ENCODE measurements at regions not wholly inside any gene's neighbourhood (a gene's known extent, or its start where the extent isn't known, plus 50 kb on each side); places are given as distances from the start of the nearest gene placed in this dataset.

DNA sequence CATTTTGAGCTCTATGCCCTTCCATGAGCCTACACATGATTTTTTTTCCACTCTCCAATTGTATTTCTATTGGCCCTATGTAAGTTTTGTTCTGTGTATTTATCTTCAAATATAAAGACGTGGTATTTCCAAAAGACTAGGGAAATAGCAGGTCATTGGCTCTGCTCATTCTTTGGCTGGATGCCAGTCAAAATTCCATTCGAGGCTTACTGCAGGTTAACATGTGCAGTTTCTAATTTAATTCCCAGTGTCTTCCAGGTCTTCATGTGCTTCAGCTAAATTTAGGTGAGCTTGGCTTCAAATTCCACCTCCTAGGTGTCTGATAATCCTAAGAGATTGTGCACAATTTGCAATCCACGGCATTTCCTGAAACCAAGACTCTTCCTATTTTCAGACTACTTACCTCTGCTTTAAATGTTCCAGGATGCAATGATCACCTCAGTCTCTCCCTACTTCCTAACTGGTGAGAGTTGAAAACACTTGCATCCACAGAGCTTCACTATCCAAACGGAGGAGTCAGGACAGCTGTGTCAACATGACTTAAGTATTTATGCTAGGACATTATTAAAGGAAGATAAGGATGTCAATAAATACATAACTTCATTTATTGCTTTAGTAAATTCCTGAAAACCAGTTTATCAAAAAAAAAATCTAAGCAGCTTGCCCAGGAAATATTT, 236.1 kb downstream of the COL12A1 start:
- H3K36me3 ChIP-seq (ENCODE audit: control insufficient read depth, insufficient read depth, low read length) = no peaks in the 10 kb centered on the region
- ATAC-seq (no peak), DNase-seq (ENCODE audit: extremely low read depth in 1 of 4, low spot score in 3 of 4) (no peak), FAIRE-seq (no peak)
- TF ChIP-seq KAT2B (IDR thresholded peaks at IDR 0.05; ENCODE audit: low read depth, low read length) (no peak), ILF3 (IDR thresholded peaks at IDR 0.05; ENCODE audit: borderline replicate concordance) (no peak), NFIX (CRISPR knock-in tag; IDR thresholded peaks at IDR 0.05; ENCODE audit: low read depth) (no peak), LARP7 (IDR thresholded peaks at IDR 0.05) (no peak), GATAD2A (IDR thresholded peaks at IDR 0.05) (no peak), KLF6 (CRISPR knock-in tag; IDR thresholded peaks at IDR 0.05; ENCODE audit: borderline replicate concordance) (no peak), EWSR1 (IDR thresholded peaks at IDR 0.05; ENCODE audit: borderline replicate concordance, low read depth, partially characterized antibody) (no peak)
- TF ChIP-seq, protein P1, sequence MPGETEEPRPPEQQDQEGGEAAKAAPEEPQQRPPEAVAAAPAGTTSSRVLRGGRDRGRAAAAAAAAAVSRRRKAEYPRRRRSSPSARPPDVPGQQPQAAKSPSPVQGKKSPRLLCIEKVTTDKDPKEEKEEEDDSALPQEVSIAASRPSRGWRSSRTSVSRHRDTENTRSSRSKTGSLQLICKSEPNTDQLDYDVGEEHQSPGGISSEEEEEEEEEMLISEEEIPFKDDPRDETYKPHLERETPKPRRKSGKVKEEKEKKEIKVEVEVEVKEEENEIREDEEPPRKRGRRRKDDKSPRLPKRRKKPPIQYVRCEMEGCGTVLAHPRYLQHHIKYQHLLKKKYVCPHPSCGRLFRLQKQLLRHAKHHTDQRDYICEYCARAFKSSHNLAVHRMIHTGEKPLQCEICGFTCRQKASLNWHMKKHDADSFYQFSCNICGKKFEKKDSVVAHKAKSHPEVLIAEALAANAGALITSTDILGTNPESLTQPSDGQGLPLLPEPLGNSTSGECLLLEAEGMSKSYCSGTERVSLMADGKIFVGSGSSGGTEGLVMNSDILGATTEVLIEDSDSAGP (CRISPR knock-in tag; IDR thresholded peaks at IDR 0.05) = no peak
- TF ChIP-seq, protein P2, sequence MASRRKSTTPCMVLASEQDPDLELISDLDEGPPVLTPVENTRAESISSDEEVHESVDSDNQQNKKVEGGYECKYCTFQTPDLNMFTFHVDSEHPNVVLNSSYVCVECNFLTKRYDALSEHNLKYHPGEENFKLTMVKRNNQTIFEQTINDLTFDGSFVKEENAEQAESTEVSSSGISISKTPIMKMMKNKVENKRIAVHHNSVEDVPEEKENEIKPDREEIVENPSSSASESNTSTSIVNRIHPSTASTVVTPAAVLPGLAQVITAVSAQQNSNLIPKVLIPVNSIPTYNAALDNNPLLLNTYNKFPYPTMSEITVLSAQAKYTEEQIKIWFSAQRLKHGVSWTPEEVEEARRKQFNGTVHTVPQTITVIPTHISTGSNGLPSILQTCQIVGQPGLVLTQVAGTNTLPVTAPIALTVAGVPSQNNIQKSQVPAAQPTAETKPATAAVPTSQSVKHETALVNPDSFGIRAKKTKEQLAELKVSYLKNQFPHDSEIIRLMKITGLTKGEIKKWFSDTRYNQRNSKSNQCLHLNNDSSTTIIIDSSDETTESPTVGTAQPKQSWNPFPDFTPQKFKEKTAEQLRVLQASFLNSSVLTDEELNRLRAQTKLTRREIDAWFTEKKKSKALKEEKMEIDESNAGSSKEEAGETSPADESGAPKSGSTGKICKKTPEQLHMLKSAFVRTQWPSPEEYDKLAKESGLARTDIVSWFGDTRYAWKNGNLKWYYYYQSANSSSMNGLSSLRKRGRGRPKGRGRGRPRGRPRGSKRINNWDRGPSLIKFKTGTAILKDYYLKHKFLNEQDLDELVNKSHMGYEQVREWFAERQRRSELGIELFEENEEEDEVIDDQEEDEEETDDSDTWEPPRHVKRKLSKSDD (conservative IDR thresholded peaks at IDR 0.05; ENCODE audit: low read length) = no peak
- H3K9ac ChIP-seq (ENCODE audit: insufficient read depth in 1 of 2, low read depth in 2 of 2, low read length in 2 of 2) = no peak overlapping the region
- POLR2A ChIA-PET = no interaction called here
- H3K9me3 ChIP-seq (replicated peaks; ENCODE audit: control insufficient read depth, insufficient read depth, low read depth, low read length) = no peaks in the 10 kb centered on the region
- in situ Hi-C loops (cut with MboI) = no loop called here
- no peaks in the 10 kb centered on the region for H3K27me3 ChIP-seq (ENCODE audit: control insufficient read depth in 2 of 2, insufficient read depth in 2 of 2, low read length in 2 of 2)
- no peaks in the 10 kb centered on the region for H3K9me1 ChIP-seq (ENCODE audit: control insufficient read depth, insufficient read depth, low read length)
- no peak overlapping the region for H2AFZ ChIP-seq (ENCODE audit: low read depth, low read length)
- WGBS (ENCODE audit: insufficient coverage, low coverage, missing lambda C conversion rate) = 0% methylated on average over 4 of the region's 4 CpGs
- no peak overlapping the region for H3K4me3 ChIP-seq
- H3K4me1 ChIP-seq (replicated peaks in 1 of 2; ENCODE audit: control insufficient read depth in 2 of 2, insufficient read depth in 2 of 2, low read length in 2 of 2) = no peaks in the 10 kb centered on the region
- H4K20me1 ChIP-seq (replicated peaks; ENCODE audit: control insufficient read depth, insufficient read depth, low read length) = no peaks in the 10 kb centered on the region
- H3K79me2 ChIP-seq (ENCODE audit: control insufficient read depth, insufficient read depth, low read length) = no peaks in the 10 kb centered on the region
- intact Hi-C loops (cut with micrococcal nuclease) = no loop called here
- BruUV-seq (replicated peaks) = no TSS peak
- CTCF ChIA-PET (ENCODE audit: low intra/inter-chr PET ratio) = no interaction called here
- no peak overlapping the region for H3K4me2 ChIP-seq (ENCODE audit: insufficient read depth, low read length)
- H3K27ac ChIP-seq (ENCODE audit: extremely low read depth, low read depth, low read length) = no peak overlapping the region

All from K562 (cell line).